Activated T-cell treated with anti-CD3 and anti-CD28 coated beads, Interleukin-2, amount 50 U/mL, for 72 hours (primary cell): ENCODE measurements at regions not wholly inside any gene's neighbourhood (a gene's known extent, or its start where the extent isn't known, plus 50 kb on each side); places are given as distances from the start of the nearest gene placed in this dataset.

ENCODE experiments used
- ATAC-seq, 2 donors: fragments of 150-1000 bp; cut with Tn5 transposase; replicated peaks in 1 of 2; 2 replicates each; pipeline ENCODE4 v1.10.0; 2021; ENCODE audit warnings: moderate library complexity in 2 of 2, mild to moderate bottlenecking in 1 of 2
- DNase-seq, 2 donors: peaks; one replicate each; pipeline ENCODE4 v3.0.0; 2021 to 2022; ENCODE audit warnings: mixed read lengths in 1 of 2
- H3K27ac Mint-ChIP-seq: one replicate; pipeline ENCODE4 v1.8.0; 2022; ENCODE audit warnings: mild to moderate bottlenecking, moderate library complexity, mixed read lengths
- H3K27me3 Mint-ChIP-seq: one replicate; pipeline ENCODE4 v1.8.0; 2022; ENCODE audit warnings: low read depth, mixed read lengths
- H3K36me3 Mint-ChIP-seq, 2 donors: one replicate each; pipeline ENCODE4 v1.8.0; 2022; ENCODE audit warnings: mixed read lengths in 2 of 2, mild to moderate bottlenecking in 1 of 2; ENCODE audit not compliant: insufficient read depth in 2 of 2
- H3K4me1 Mint-ChIP-seq: one replicate; pipeline ENCODE4 v1.8.0; 2022; ENCODE audit warnings: low read depth, mixed read lengths
- H3K4me3 Mint-ChIP-seq, 2 donors: one replicate each; pipeline ENCODE4 v1.8.0; 2022; ENCODE audit warnings: mild to moderate bottlenecking in 2 of 2, mixed read lengths in 2 of 2, moderate library complexity in 2 of 2
- H3K9me3 Mint-ChIP-seq, 2 donors: one replicate each; pipeline ENCODE4 v1.8.0; 2022; ENCODE audit warnings: mixed read lengths in 2 of 2

- ATAC-seq (no peak), DNase-seq (no peak)
- Mint-ChIP-seq H3K4me1 (no peaks in the 10 kb centered on the region), H3K27me3 (no peaks in the 10 kb centered on the region), H3K4me3 (no peak overlapping the region), H3K36me3 (no peaks in the 10 kb centered on the region), H3K9me3 (peaks cover 0 to 4% of the 10 kb centered on the region in 2 donors), H3K27ac (no peak overlapping the region)
These were observed 363.8 kb downstream of the LRRC70 start for GRCh38 chr5:62942384-62942783.

- no peak overlapping the region for H3K4me3 Mint-ChIP-seq
- no peak for ATAC-seq
- H3K9me3 Mint-ChIP-seq, result peaks cover 0 to 1% of the 10 kb centered on the region in 2 donors
- no peak overlapping the region for H3K27ac Mint-ChIP-seq
- no peaks in the 10 kb centered on the region for H3K36me3 Mint-ChIP-seq
- H3K4me1 Mint-ChIP-seq, result no peaks in the 10 kb centered on the region
- DNase-seq, result no peak
- no peaks in the 10 kb centered on the region for H3K27me3 Mint-ChIP-seq
These were observed 360.3 kb downstream of the LRRC70 start for GRCh38 chr5:62938927-62939326.

- Mint-ChIP-seq H3K36me3 (no peaks in the 10 kb centered on the region), H3K9me3 (no peaks in the 10 kb centered on the region), H3K27me3 (no peaks in the 10 kb centered on the region), H3K27ac (no peak overlapping the region), H3K4me1 (no peaks in the 10 kb centered on the region), H3K4me3 (no peak overlapping the region)
- DNase-seq (no peak), ATAC-seq (no peak)
These were observed 359.3 kb downstream of the LRRC70 start for GRCh38 chr5:62937661-62938558.

GRCh38 chr5:62935660-62936059 lies 357.0 kb downstream of the LRRC70 start:
- Mint-ChIP-seq H3K4me3 (no peak overlapping the region), H3K9me3 (no peaks in the 10 kb centered on the region)

GRCh38 chr5:62934319-62934718 lies 355.7 kb downstream of the LRRC70 start:
- no peak overlapping the region for H3K27ac Mint-ChIP-seq
- no peak for ATAC-seq
- no peak overlapping the region for H3K4me3 Mint-ChIP-seq
- H3K4me1 Mint-ChIP-seq, result no peaks in the 10 kb centered on the region
- H3K27me3 Mint-ChIP-seq, result no peaks in the 10 kb centered on the region
- H3K36me3 Mint-ChIP-seq, result no peaks in the 10 kb centered on the region
- DNase-seq, result no peak
- no peaks in the 10 kb centered on the region for H3K9me3 Mint-ChIP-seq

More at GRCh38 chr5:62935660-62936059, 357.0 kb downstream of the LRRC70 start:
- Mint-ChIP-seq H3K27ac (no peak overlapping the region), H3K36me3 (no peaks in the 10 kb centered on the region), H3K27me3 (no peaks in the 10 kb centered on the region), H3K4me1 (no peaks in the 10 kb centered on the region)
- ATAC-seq, result no peak
- no peak for DNase-seq

GRCh38 chr5:62933261-62933660 lies 354.6 kb downstream of the LRRC70 start:
- DNase-seq (no peak), ATAC-seq (no peak)
- Mint-ChIP-seq H3K4me1 (no peaks in the 10 kb centered on the region), H3K27ac (no peak overlapping the region), H3K4me3 (no peak overlapping the region), H3K36me3 (no peaks in the 10 kb centered on the region), H3K27me3 (no peaks in the 10 kb centered on the region), H3K9me3 (no peaks in the 10 kb centered on the region)

GRCh38 chr5:62931153-62931950 lies 352.7 kb downstream of the LRRC70 start:
- H3K36me3 Mint-ChIP-seq, result no peaks in the 10 kb centered on the region
- H3K27me3 Mint-ChIP-seq, result no peaks in the 10 kb centered on the region
- no peaks in the 10 kb centered on the region for H3K9me3 Mint-ChIP-seq
- no peak for ATAC-seq
- H3K27ac Mint-ChIP-seq, result no peak overlapping the region
- no peak for DNase-seq
- H3K4me1 Mint-ChIP-seq, result no peaks in the 10 kb centered on the region
- H3K4me3 Mint-ChIP-seq, result no peak overlapping the region

- ATAC-seq (no peak), DNase-seq (no peak)
- Mint-ChIP-seq H3K36me3 (no peaks in the 10 kb centered on the region), H3K4me3 (no peak overlapping the region), H3K27me3 (no peaks in the 10 kb centered on the region), H3K9me3 (peaks cover 0 to 2% of the 10 kb centered on the region in 2 donors), H3K27ac (no peak overlapping the region), H3K4me1 (no peaks in the 10 kb centered on the region)
These were observed 343.6 kb downstream of the LRRC70 start for GRCh38 chr5:62922191-62922590.

- Mint-ChIP-seq H3K4me1 (no peaks in the 10 kb centered on the region), H3K36me3 (no peaks in the 10 kb centered on the region), H3K27ac (no peak overlapping the region), H3K4me3 (no peak overlapping the region), H3K27me3 (no peaks in the 10 kb centered on the region), H3K9me3 (peaks cover 0 to 2% of the 10 kb centered on the region in 2 donors)
- DNase-seq, result no peak
- no peak for ATAC-seq
These were observed 342.2 kb downstream of the LRRC70 start for GRCh38 chr5:62920856-62921255.

GRCh38 chr5:62909326-62909725 lies 330.7 kb downstream of the LRRC70 start:
- Mint-ChIP-seq H3K9me3 (peaks cover 2% of the 10 kb centered on the region in 2 donors), H3K27me3 (no peaks in the 10 kb centered on the region), H3K36me3 (no peaks in the 10 kb centered on the region), H3K4me3 (no peak overlapping the region), H3K4me1 (no peaks in the 10 kb centered on the region), H3K27ac (no peak overlapping the region)
- no peak for DNase-seq
- ATAC-seq, result no peak

GRCh38 chr5:62902126-62902525 lies 323.5 kb downstream of the LRRC70 start:
- H3K9me3 Mint-ChIP-seq, result peaks cover 0 to 1% of the 10 kb centered on the region in 2 donors
- ATAC-seq (no peak), DNase-seq (no peak)
- H3K4me3 Mint-ChIP-seq, result no peak overlapping the region
- no peaks in the 10 kb centered on the region for H3K27me3 Mint-ChIP-seq
- no peak overlapping the region for H3K27ac Mint-ChIP-seq
- H3K36me3 Mint-ChIP-seq, result no peaks in the 10 kb centered on the region
- no peaks in the 10 kb centered on the region for H3K4me1 Mint-ChIP-seq

- no peak for DNase-seq
These were observed 322.4 kb downstream of the LRRC70 start for GRCh38 chr5:62900976-62901375.

GRCh38 chr5:62896121-62896893 lies 317.7 kb downstream of the LRRC70 start:
- no peak overlapping the region for H3K4me3 Mint-ChIP-seq
- H3K27me3 Mint-ChIP-seq, result no peaks in the 10 kb centered on the region
- H3K36me3 Mint-ChIP-seq, result no peaks in the 10 kb centered on the region
- H3K9me3 Mint-ChIP-seq, result peaks cover 4 to 9% of the 10 kb centered on the region in 2 donors
- no peak overlapping the region for H3K27ac Mint-ChIP-seq
- no peak for DNase-seq
- no peaks in the 10 kb centered on the region for H3K4me1 Mint-ChIP-seq
- ATAC-seq, result no peak

More at GRCh38 chr5:62900976-62901375, 322.4 kb downstream of the LRRC70 start:
- Mint-ChIP-seq H3K4me3 (no peak overlapping the region), H3K27ac (no peak overlapping the region), H3K4me1 (no peaks in the 10 kb centered on the region), H3K27me3 (no peaks in the 10 kb centered on the region), H3K36me3 (no peaks in the 10 kb centered on the region), H3K9me3 (peaks cover 0 to 1% of the 10 kb centered on the region in 2 donors)
- no peak for ATAC-seq
